ENCODE measurements at regions not wholly inside any gene's neighbourhood (a gene's known extent, or its start where the extent isn't known, plus 50 kb on each side); places are given as distances from the start of the nearest gene placed in this dataset.

- no peak for TF ChIP-seq CTCF (IDR thresholded peaks at IDR 0.05; ENCODE audit: insufficient read depth, low read depth, low read length)
- TF ChIP-seq EZH2 (IDR thresholded peaks at IDR 0.05; ENCODE audit: insufficient read depth, low read length), result no peak
These were observed 442.2 kb upstream of the DDI1 start for GRCh38 chr11:103594283-103594682.
